ENCODE measurements at regions not wholly inside any gene's neighbourhood (a gene's known extent, or its start where the extent isn't known, plus 50 kb on each side); places are given as distances from the start of the nearest gene placed in this dataset.

GRCh38 chr20:52405417-52405816 lies 213.8 kb upstream of the ZFP64 start:
- DNase-seq (ENCODE audit: low read depth, low spot score), result no peak

- no peak for DNase-seq (ENCODE audit: low read depth, low spot score)
Measured at GRCh38 chr20:52404671-52405070, 213.1 kb upstream of the ZFP64 start.

- DNase-seq (ENCODE audit: low read depth, low spot score), result no peak
Measured at GRCh38 chr20:52402950-52403349, 211.4 kb upstream of the ZFP64 start.

DNA sequence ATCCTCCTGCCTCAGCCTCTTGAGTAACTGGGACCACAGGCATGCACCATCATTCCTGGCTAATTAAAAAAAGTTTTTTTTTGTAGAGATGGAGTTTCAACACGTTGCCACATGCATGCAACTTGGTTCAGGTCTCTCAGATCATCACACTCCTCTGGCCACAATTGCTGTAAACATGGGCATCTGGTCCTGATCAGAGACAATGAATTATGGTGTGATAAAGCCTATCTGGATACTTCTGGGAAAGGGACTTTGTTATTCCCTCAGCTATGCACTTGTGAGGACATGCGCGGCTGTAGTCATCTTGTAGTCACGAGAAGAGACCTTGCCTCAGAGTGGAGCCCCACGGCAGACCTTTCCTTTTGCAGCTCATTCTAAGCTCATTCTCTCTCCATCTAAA lies 210.9 kb upstream of the ZFP64 start:
- no peak for DNase-seq (ENCODE audit: low read depth, low spot score)

DNA sequence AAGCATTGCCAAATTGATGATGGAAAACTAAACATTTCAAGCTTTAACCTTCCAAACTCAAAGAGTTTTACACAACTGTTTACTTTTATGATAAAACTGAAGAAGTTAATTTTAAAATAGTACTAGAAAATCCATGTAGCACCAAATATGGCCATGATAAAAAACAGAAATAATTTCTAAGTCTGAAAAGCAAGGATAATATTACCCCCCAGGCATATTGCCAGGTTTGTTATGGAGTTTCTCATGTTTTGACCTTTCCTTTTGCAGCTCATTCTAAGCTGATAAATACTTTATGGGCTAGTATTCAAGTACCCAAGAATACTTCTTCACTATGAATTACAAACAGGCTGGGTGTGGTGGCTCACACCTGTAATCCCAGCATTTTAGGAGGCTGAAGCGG lies 209.9 kb upstream of the ZFP64 start:
- DNase-seq (ENCODE audit: low read depth, low spot score), result no peak

GRCh38 chr20:52399352-52399751 lies 207.8 kb upstream of the ZFP64 start:
- no peak for DNase-seq (ENCODE audit: low read depth, low spot score)

- DNase-seq (ENCODE audit: low read depth, low spot score), result no peak
Measured at GRCh38 chr20:52389606-52390005, 198.0 kb upstream of the ZFP64 start.

DNA sequence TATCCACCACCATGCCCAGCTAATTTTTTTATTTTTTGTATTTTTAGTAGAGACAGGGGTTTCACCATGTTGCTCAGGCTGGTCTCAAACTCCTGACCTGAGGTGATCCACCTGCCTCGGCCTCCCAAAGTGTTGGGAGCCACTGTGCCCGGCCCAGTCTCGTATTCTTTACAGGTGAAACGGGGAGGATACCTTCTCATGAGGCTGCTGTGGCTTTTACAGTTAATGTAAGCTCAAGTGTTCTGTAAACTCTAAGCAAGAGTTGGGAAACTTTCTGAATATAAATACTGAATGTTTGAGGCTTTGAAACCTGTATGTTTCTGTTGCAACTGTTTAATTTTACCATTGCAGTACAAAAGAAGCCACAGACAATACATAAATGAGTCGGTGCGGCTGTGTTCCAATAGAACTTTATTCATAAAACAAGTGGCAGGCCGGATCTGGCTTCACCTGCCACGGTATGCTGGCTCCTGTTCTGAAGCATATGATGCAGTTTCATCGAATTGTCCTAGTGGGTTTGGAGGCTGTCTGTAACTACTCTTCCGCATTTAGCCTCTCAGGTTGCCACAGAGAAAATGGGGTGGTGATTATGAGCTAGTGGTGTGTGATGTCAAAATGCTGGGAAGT lies 192.5 kb upstream of the ZFP64 start:
- no peak for DNase-seq (ENCODE audit: low read depth, low spot score)

DNA sequence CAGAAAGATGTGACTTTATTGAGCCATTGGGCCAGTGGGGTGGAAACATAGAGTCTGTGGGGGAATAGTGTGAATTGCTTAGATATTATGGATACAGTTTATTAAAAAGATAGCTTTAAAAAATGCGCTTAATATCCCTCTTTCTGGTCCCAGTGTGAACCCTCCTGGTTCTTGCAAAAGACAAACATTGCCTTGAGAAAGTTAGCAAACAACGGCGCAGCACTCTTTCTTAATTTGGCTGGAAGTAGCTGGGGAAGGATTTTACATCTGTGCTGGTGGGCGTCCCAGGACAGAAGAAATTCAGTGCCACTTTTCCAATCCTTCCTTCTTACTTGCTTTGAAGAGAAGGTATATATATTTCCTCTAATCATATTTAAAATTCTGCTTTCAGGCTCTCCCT lies 191.4 kb upstream of the ZFP64 start:
- no peak for DNase-seq (ENCODE audit: low read depth, low spot score)

DNA sequence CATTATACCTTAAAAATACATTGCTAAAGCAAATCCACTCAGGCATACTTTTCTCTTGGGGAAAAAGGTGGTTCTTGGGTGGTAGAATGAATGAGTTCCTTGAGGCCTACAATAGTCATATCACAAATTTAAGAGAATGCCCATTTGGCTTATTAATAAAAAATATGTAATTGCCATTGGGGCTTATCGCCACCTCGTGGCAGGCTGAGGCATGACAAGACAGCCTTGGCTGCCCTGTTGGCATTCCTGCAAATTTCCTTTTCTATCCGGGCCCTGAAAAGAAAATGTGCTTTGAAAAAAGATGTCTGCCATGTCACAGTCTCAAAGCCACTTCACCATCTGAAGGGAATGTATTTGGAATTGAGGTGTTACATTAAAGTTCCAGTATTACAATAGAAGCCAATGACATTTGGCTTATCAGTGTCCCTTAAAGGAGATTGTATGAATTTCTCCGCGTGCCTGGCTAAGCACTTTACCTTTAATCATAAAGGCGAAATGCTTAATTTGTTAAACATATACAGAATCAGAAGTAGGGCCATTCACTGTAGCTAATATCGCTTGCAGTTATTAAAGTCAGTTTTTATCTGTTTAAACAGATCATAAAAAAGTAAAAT lies 188.3 kb upstream of the ZFP64 start:
- peak; percentile 3 for DNase-seq (ENCODE audit: low read depth, low spot score)

- DNase-seq (ENCODE audit: low read depth, low spot score), result no peak
Measured at GRCh38 chr20:52372169-52372568, 180.6 kb upstream of the ZFP64 start.

GRCh38 chr20:52365688-52366087 lies 174.1 kb upstream of the ZFP64 start:
- DNase-seq (ENCODE audit: low read depth, low spot score), result no peak

DNA sequence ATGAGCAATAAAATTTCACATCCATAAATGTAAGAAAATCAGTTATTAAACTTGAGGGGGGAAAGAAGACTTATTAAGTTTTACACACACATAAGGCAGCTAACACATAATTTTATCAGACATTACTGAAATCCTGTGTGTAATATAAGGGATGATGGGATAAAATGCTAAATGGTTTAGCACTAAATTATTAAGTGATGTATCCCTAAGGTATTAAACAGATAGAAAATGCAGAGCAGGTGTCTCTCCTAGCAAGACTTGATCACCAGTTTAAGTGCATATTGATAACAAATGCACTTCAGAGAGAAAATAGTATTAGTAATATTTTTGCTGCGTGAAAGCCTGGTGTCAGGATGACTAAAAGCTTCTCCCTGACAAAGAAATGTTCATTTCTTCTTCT lies 172.8 kb upstream of the ZFP64 start:
- DNase-seq (ENCODE audit: low read depth, low spot score), result no peak

DNA sequence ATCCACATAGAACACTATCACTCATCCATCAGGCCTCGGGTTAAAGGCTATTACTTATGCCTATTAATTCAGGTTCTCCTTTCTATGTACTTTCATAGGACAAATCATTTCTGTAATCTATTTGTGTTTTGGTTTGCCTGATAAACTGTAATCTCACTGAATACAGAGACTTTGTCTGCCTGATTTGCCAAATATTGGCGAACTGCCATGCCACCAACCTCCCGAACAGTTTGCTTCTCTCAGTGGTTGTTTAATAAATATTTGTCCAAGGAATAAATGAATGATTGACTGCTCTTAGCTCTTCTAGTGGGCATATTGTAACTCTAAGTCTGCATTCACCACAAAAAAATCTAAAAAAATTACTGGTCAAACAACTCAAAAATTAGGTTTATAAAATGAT lies 170.1 kb upstream of the ZFP64 start:
- no peak for DNase-seq (ENCODE audit: low read depth, low spot score)

GRCh38 chr20:52349806-52350205 lies 158.2 kb upstream of the ZFP64 start:
- DNase-seq (ENCODE audit: low read depth, low spot score), result peak; percentile 69

DNA sequence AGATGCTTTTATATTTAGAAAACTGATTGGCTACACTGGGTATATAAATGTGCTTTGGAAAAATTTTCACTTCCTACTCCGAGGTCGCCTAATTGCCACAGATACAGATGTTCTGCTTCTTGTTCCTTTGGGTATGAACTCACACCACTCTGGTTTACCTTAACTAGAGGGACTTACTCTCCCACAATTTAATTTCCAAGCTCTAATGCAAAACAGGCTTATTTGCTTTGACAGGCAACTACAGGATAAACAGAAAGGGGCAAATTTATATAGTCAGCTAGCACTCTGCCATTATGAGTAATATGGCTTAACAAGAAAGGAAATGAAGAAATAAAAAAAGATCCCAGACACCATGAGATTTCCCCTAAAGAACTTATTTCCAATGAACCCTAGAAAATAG lies 156.9 kb upstream of the ZFP64 start:
- DNase-seq (ENCODE audit: low read depth, low spot score), result no peak

- DNase-seq (ENCODE audit: low read depth, low spot score), result no peak
Measured at GRCh38 chr20:52346797-52347196, 155.2 kb upstream of the ZFP64 start.

DNA sequence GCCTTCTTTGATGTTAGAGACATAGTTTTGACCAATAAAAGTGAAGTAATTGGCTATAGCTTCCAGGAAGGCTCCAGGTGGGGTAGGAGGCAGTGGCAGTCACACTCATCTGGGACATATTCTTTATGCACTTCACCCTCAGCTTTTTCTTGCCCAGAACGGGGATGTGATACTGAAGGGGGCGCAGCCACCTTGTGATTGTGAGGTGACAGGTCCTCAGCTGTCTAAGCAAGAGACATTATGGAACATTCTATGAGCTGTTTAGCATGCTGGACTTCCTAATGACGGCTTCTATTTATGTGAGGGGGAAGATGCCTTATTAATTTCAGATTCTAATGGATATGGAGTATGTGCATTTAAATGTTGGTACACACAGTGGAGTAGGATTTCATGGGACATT lies 151.3 kb upstream of the ZFP64 start:
- no peak for DNase-seq (ENCODE audit: low read depth, low spot score)

DNA sequence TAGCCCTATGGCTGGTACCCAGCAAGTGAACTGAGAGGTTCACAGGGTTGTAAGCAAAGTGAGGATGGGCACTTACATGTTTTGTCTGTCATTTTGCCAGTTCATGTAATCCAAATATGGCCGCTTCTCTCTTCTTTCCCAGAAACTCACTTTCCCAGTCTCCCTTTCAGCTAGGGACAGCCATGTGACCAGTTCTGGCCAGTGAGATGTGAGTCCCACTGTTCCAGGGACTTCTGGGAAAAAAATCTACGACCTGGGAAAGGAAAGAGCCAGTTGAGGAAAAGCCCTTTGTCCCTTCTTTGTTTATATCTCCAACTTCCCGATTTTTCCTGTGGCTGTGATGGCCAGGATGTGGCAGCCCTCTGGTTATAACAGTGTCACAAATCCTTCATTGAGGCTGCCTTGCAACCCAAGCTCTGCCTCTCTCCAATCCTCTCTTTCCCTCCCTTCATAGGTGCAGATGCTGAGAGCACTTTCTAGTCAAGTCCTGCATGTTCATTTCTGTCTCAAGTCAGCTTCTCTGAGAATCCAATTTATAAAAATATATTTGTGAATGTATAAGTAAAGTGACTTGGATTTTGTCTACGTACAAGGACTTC lies 148.6 kb upstream of the ZFP64 start:
- DNase-seq (ENCODE audit: low read depth, low spot score), result no peak

GRCh38 chr20:52332649-52333250 lies 141.2 kb upstream of the ZFP64 start:
- no peak for DNase-seq (ENCODE audit: low read depth, low spot score)

DNA sequence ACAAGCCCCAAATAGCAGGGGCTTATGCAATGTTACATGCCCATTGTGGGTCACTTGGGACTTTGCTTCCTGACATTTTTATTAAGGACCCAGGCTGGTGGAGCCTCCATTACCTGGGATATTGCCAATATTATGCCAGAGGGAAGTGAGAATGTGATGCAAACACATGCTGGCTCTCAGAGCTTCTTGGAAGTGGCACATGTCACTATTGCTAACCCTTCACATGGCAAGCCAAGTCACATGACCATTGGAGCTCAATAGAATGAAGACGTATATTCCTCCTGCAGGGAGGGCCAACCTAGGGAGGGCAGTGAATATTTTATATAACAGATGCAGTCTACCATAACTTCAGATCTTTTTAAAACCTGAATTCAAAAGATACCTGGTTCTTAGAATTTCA lies 140.7 kb upstream of the ZFP64 start:
- no peak for DNase-seq (ENCODE audit: low read depth, low spot score)

DNA sequence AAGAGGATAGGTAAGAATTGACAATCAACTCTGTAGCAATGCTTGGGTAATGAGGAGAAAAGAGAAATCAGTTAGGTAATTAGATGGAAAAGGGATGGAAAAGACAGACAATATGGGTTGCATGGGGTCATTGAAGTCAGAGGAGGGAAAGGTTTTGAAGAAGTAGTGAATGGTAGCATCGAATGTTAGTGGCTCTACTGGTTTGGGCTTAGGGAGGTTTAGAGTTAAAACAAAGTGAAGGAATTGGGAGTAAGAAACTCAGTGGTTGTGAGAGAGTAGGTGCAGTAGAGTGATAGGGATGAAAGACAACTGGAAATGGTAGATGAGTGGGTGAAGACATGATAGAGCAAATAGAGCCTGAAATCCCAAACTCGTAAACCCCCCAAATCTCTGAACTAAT lies 140.1 kb upstream of the ZFP64 start:
- DNase-seq (ENCODE audit: low read depth, low spot score), result no peak

DNA sequence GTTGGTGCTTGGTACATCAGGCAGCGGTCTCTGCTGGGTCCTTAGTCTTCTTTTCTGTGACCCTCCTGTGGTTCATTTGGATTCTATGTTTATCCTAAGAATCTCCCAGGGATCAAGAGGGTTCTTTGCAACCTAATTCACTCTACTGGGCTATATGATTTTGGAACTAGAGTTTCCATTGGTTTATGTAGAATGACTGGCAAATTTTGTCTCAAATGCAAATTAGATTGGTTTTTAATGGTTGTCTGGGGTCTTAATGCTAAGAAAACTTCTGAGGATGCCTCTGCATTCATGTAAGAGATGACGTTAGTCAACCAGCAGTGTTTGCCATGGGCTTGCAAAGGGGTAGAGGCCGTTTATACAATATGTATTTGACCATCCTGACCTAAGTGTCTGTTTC lies 129.8 kb upstream of the ZFP64 start:
- DNase-seq (ENCODE audit: low read depth, low spot score), result no peak

All from pulmonary artery endothelial cell (primary cell).